Vagina (tissue), 2 donors: ENCODE measurements at regions not wholly inside any gene's neighbourhood (a gene's known extent, or its start where the extent isn't known, plus 50 kb on each side); places are given as distances from the start of the nearest gene placed in this dataset.

ENCODE experiments used
- DNase-seq, 2 donors: peaks; one replicate each; pipeline ENCODE4 v3.0.0-alpha.2; 2017; ENCODE audit errors: extremely low spot score in 2 of 2
- H3K27ac ChIP-seq: fragments of 200-600 bp; sonication (generic); one replicate; pipeline ENCODE4 v1.5.1; 2019
- H3K27me3 ChIP-seq: fragments of 200-600 bp; sonication (generic); one replicate; pipeline ENCODE4 v1.5.1; 2019
- H3K36me3 ChIP-seq, 2 donors: fragments of 200-600 bp; sonication (generic); one replicate each; pipeline ENCODE4 v1.5.1; 2017 to 2019
- H3K4me1 ChIP-seq: fragments of 200-600 bp; sonication (generic); one replicate; pipeline ENCODE4 v1.5.1; 2019
- H3K4me3 ChIP-seq, 2 donors: fragments of 200-600 bp; sonication (generic); 1 replicate in 1 of 2; 2 replicates in 1 of 2; pipeline ENCODE4 v1.5.1; 2016 to 2019
- H3K9me3 ChIP-seq: fragments of 200-600 bp; sonication (generic); one replicate; pipeline ENCODE4 v1.5.1; 2019
- CTCF ChIP-seq, 3 experiments: fragments of 450-650 bp in 2 of 3; fragments of 200-600 bp in 1 of 3; sonication (generic) in 1 of 3; IDR thresholded peaks; one replicate each; pipeline ENCODE4 v1.5.1; 2017 to 2019; ENCODE audit warnings: antibody characterized with exemption in 3 of 3, mild to moderate bottlenecking in 2 of 3, moderate library complexity in 2 of 3
- POLR2A ChIP-seq, 2 donors: fragments of 450-650 bp; IDR thresholded peaks; one replicate each; pipeline ENCODE4 v1.6.1; 2017; ENCODE audit warnings: antibody characterized with exemption in 2 of 2, mild to moderate bottlenecking in 2 of 2, moderate library complexity in 2 of 2
- POLR2AphosphoS5 ChIP-seq, 2 donors: sonication (generic); formaldehyde crosslinking; IDR thresholded peaks; one replicate each; pipeline ENCODE4 v1.9.0; 2017; ENCODE audit warnings: antibody characterized with exemption in 2 of 2, mild to moderate bottlenecking in 2 of 2, low read depth in 1 of 2; ENCODE audit not compliant: insufficient read depth in 1 of 2
- intact Hi-C: fragments of 100-400 bp; cut with DNase I; formaldehyde crosslinking; loops from one replicate; pipeline ENCODE4 v1.15.1; 2023

- Histone ChIP-seq H3K4me1 (no peaks in the 10 kb centered on the region), H3K27ac (no peak overlapping the region), H3K27me3 (no peaks in the 10 kb centered on the region), H3K4me3 (no peak overlapping the region), H3K36me3 (no peaks in the 10 kb centered on the region), H3K9me3 (no peaks in the 10 kb centered on the region)
- TF ChIP-seq POLR2A (IDR thresholded peaks at IDR 0.05) (no peak), POLR2AphosphoS5 (IDR thresholded peaks at IDR 0.05; ENCODE audit: insufficient read depth in 1 of 2, low read depth in 1 of 2) (no peak), CTCF (IDR thresholded peaks at IDR 0.05) (no peak)
- no peak for DNase-seq
- intact Hi-C loops, result no loop called here
These were observed 135.1 kb upstream of the RFX3 start for GRCh38 chr9:3660936-3661335.

DNA sequence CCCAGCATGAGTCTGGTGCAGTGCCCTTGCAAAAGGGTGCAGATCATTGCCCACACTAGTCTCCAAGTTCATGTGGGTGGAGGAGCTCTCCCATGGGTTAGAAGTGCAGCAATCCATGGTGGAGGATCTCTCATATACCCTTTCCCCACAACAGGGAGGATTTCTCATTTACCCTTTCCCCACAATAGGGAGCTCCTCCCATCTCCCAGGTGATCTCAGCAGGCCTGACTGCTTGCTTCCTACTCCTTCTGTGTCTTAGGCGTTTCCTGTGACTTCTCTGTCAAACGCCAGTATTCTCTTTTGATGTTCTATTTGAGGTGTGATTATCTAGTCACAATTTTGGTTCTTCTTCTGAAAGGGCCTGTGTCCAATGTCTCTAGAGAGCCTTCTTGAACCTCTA is 133.8 kb upstream of the RFX3 start:
- intact Hi-C loops, result no loop called here
- TF ChIP-seq CTCF (IDR thresholded peaks at IDR 0.05) (no peak), POLR2AphosphoS5 (IDR thresholded peaks at IDR 0.05; ENCODE audit: insufficient read depth in 1 of 2, low read depth in 1 of 2) (no peak), POLR2A (IDR thresholded peaks at IDR 0.05) (no peak)
- H3K36me3 ChIP-seq, result no peaks in the 10 kb centered on the region

DNA sequence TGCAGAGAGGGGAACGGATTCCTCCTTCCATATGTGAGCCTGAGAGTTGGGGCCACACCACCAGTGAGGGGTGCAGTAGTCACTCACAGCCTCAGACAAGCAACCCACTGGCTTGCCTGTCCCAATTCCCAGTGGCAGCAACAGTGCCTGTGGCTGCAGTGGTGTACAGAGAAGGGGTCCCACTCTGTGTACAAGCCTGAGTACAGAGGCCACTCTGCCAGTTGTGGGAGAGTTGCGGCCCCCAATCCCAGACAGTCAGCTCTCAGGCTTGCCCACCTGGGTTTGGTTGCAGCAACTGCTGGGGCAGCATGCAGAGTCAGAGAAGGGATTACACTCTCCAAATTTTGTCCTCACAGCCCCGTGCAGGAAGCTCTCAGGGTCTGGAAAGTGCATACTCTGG is 133.2 kb upstream of the RFX3 start:
- Histone ChIP-seq H3K36me3 (no peaks in the 10 kb centered on the region), H3K4me1 (no peaks in the 10 kb centered on the region), H3K9me3 (no peaks in the 10 kb centered on the region), H3K27ac (no peak overlapping the region), H3K27me3 (no peaks in the 10 kb centered on the region), H3K4me3 (no peak overlapping the region)
- TF ChIP-seq POLR2AphosphoS5 (IDR thresholded peaks at IDR 0.05; ENCODE audit: insufficient read depth in 1 of 2, low read depth in 1 of 2) (no peak), POLR2A (IDR thresholded peaks at IDR 0.05) (no peak), CTCF (IDR thresholded peaks at IDR 0.05) (no peak)
- intact Hi-C loops, result no loop called here
- no peak for DNase-seq

More for the DNA sequence above, 133.8 kb upstream of the RFX3 start:
- H3K4me3 ChIP-seq, result no peak overlapping the region
- no peaks in the 10 kb centered on the region for H3K9me3 ChIP-seq
- no peaks in the 10 kb centered on the region for H3K27me3 ChIP-seq
- H3K4me1 ChIP-seq, result no peaks in the 10 kb centered on the region
- no peak for DNase-seq
- no peak overlapping the region for H3K27ac ChIP-seq

- H3K4me1 ChIP-seq, result no peaks in the 10 kb centered on the region
- intact Hi-C loops, result no loop called here
- H3K36me3 ChIP-seq, result no peaks in the 10 kb centered on the region
- no peaks in the 10 kb centered on the region for H3K27me3 ChIP-seq
- no peak for DNase-seq
- H3K4me3 ChIP-seq, result no peak overlapping the region
- no peaks in the 10 kb centered on the region for H3K9me3 ChIP-seq
- H3K27ac ChIP-seq, result no peak overlapping the region
- TF ChIP-seq POLR2AphosphoS5 (IDR thresholded peaks at IDR 0.05; ENCODE audit: insufficient read depth in 1 of 2, low read depth in 1 of 2) (no peak), POLR2A (IDR thresholded peaks at IDR 0.05) (no peak), CTCF (IDR thresholded peaks at IDR 0.05) (no peak)
These were observed 130.4 kb upstream of the RFX3 start for GRCh38 chr9:3656224-3656623.

DNA sequence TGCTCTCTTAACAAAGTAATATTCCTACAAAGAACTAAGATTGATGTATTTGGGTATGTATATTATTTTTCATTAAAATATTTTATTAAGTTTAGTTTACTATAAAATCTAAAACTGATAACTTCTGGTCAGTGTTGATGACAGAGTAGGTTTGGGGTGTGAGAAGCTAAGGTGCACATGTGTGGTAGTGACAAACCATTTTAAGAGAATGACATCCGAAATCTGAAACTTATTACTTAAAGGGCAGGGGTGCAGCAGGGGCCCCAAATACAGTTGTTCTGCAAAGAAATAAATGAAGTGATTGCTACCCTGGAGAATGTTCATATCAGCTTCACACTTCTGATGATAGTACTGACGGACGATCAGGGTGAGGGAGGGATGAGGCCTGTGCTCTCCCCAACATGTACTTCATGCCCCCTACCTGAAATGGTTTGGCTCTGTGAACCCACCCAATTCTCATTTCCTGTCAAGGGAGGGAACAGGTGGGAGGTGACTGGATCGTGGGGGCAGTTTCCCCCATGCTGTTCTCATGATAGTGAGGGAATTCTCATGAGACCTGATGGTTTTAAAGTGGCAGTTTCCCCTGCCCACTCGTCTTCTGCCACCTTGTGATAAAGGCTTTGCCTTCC is 125.3 kb upstream of the RFX3 start:
- DNase-seq, result no peak
- H3K4me3 ChIP-seq, result no peak overlapping the region
- H3K27me3 ChIP-seq, result no peaks in the 10 kb centered on the region
- no peaks in the 10 kb centered on the region for H3K9me3 ChIP-seq
- H3K36me3 ChIP-seq, result no peaks in the 10 kb centered on the region
- intact Hi-C loops, result no loop called here
- H3K4me1 ChIP-seq, result no peaks in the 10 kb centered on the region
- no peak overlapping the region for H3K27ac ChIP-seq
- TF ChIP-seq POLR2A (IDR thresholded peaks at IDR 0.05), result no peak
- TF ChIP-seq POLR2AphosphoS5 (IDR thresholded peaks at IDR 0.05; ENCODE audit: insufficient read depth in 1 of 2, low read depth in 1 of 2), result no peak
- no peak for TF ChIP-seq CTCF (IDR thresholded peaks at IDR 0.05)
